ENCODE measurements at regions not wholly inside any gene's neighbourhood (a gene's known extent, or its start where the extent isn't known, plus 50 kb on each side); places are given as distances from the start of the nearest gene placed in this dataset.

- no peaks in the 10 kb centered on the region for H3K4me1 ChIP-seq (ENCODE audit: control insufficient read depth in 2 of 3, insufficient read depth in 2 of 3, low read depth in 1 of 3, low read length in 3 of 3)
- H3K4me3 ChIP-seq (ENCODE audit: low read length in 3 of 3), result no peak overlapping the region
- H3K27ac ChIP-seq (ENCODE audit: low read depth in 2 of 2, low read length in 2 of 2), result no peak overlapping the region
- no peaks in the 10 kb centered on the region for H3K27me3 ChIP-seq (ENCODE audit: control insufficient read depth, insufficient read depth, low read length)
- DNase-seq (no peak), FAIRE-seq (no peak)
- intact Hi-C loops (cut with DNase I), result no loop called here
- no peak overlapping the region for H3K9ac ChIP-seq (ENCODE audit: low read length in 3 of 3)
- no peaks in the 10 kb centered on the region for H3K9me3 ChIP-seq (ENCODE audit: control insufficient read depth in 2 of 3, insufficient read depth in 1 of 3, low read length in 3 of 3)
- no peak for TF ChIP-seq CTCF (IDR thresholded peaks at IDR 0.05; ENCODE audit: borderline replicate concordance, extremely low read depth, insufficient read depth)
- H3K36me3 ChIP-seq (ENCODE audit: control insufficient read depth in 2 of 3, insufficient read depth in 3 of 3, low read length in 3 of 3), result no peaks in the 10 kb centered on the region
Measured at GRCh38 chr18:70758780-70759179, 469.9 kb downstream of the SOCS6 start.

- Histone ChIP-seq H3K27me3 (ENCODE audit: control insufficient read depth, insufficient read depth, low read length) (no peaks in the 10 kb centered on the region), H3K9ac (ENCODE audit: low read length in 3 of 3) (no peak overlapping the region), H3K27ac (ENCODE audit: low read depth in 2 of 2, low read length in 2 of 2) (no peak overlapping the region), H3K4me3 (ENCODE audit: low read length in 3 of 3) (no peak overlapping the region), H3K9me3 (ENCODE audit: control insufficient read depth in 2 of 3, insufficient read depth in 1 of 3, low read length in 3 of 3) (no peaks in the 10 kb centered on the region), H3K36me3 (ENCODE audit: control insufficient read depth in 2 of 3, insufficient read depth in 3 of 3, low read length in 3 of 3) (no peaks in the 10 kb centered on the region), H3K4me1 (ENCODE audit: control insufficient read depth in 2 of 3, insufficient read depth in 2 of 3, low read depth in 1 of 3, low read length in 3 of 3) (no peaks in the 10 kb centered on the region)
- intact Hi-C loops (cut with DNase I), result no loop called here
- DNase-seq, result no peak
- no peak for TF ChIP-seq CTCF (IDR thresholded peaks at IDR 0.05; ENCODE audit: borderline replicate concordance, extremely low read depth, insufficient read depth)
- no peak for FAIRE-seq
Measured at GRCh38 chr18:70754486-70754885, 465.6 kb downstream of the SOCS6 start.

GRCh38 chr18:70732916-70733315 lies 444.1 kb downstream of the SOCS6 start:
- Histone ChIP-seq H3K4me1 (ENCODE audit: control insufficient read depth in 2 of 3, insufficient read depth in 2 of 3, low read depth in 1 of 3, low read length in 3 of 3) (no peaks in the 10 kb centered on the region), H3K36me3 (ENCODE audit: control insufficient read depth in 2 of 3, insufficient read depth in 3 of 3, low read length in 3 of 3) (no peaks in the 10 kb centered on the region), H3K9ac (ENCODE audit: low read length in 3 of 3) (no peak overlapping the region), H3K27ac (ENCODE audit: low read depth in 2 of 2, low read length in 2 of 2) (no peak overlapping the region), H3K9me3 (ENCODE audit: control insufficient read depth in 2 of 3, insufficient read depth in 1 of 3, low read length in 3 of 3) (no peaks in the 10 kb centered on the region), H3K27me3 (ENCODE audit: control insufficient read depth, insufficient read depth, low read length) (no peaks in the 10 kb centered on the region), H3K4me3 (ENCODE audit: low read length in 3 of 3) (no peak overlapping the region)
- TF ChIP-seq CTCF (IDR thresholded peaks at IDR 0.05; ENCODE audit: borderline replicate concordance, extremely low read depth, insufficient read depth), result no peak
- FAIRE-seq, result no peak
- DNase-seq, result no peak
- intact Hi-C loops (cut with DNase I), result no loop called here

- H3K4me3 ChIP-seq (ENCODE audit: low read length in 3 of 3), result no peak overlapping the region
- no peak for TF ChIP-seq CTCF (IDR thresholded peaks at IDR 0.05; ENCODE audit: borderline replicate concordance, extremely low read depth, insufficient read depth)
- H3K9ac ChIP-seq (ENCODE audit: low read length in 3 of 3), result no peak overlapping the region
- H3K4me1 ChIP-seq (ENCODE audit: control insufficient read depth in 2 of 3, insufficient read depth in 2 of 3, low read depth in 1 of 3, low read length in 3 of 3), result no peaks in the 10 kb centered on the region
- no peaks in the 10 kb centered on the region for H3K9me3 ChIP-seq (ENCODE audit: control insufficient read depth in 2 of 3, insufficient read depth in 1 of 3, low read length in 3 of 3)
- intact Hi-C loops (cut with DNase I), result no loop called here
- FAIRE-seq (no peak), DNase-seq (no peak)
- H3K36me3 ChIP-seq (ENCODE audit: control insufficient read depth in 2 of 3, insufficient read depth in 3 of 3, low read length in 3 of 3), result no peaks in the 10 kb centered on the region
- H3K27ac ChIP-seq (ENCODE audit: low read depth in 2 of 2, low read length in 2 of 2), result no peak overlapping the region
- H3K27me3 ChIP-seq (ENCODE audit: control insufficient read depth, insufficient read depth, low read length), result no peaks in the 10 kb centered on the region
Measured at GRCh38 chr18:70732188-70732587, 443.3 kb downstream of the SOCS6 start.
